Caki2 (cell line): ENCODE measurements at regions not wholly inside any gene's neighbourhood (a gene's known extent, or its start where the extent isn't known, plus 50 kb on each side); places are given as distances from the start of the nearest gene placed in this dataset.
"Not testable (repeated sequence)": the region's sequence is repeated elsewhere in the genome, so short reads cannot be mapped to it uniquely, and the experiment has no call there.

Experiments
- DNase-seq: peaks from one replicate; pipeline ENCODE4 v3.0.0-alpha.2; 2015; ENCODE audit warnings: low read depth
- in situ Hi-C: cut with HindIII; loops from 2 replicates; pipeline ENCODE4 v1.10.0; 2016; ENCODE audit warnings: low sequenced_read_pairs, low pct_unique_long_range_greater_than_20kb, mixed read lengths

DNA sequence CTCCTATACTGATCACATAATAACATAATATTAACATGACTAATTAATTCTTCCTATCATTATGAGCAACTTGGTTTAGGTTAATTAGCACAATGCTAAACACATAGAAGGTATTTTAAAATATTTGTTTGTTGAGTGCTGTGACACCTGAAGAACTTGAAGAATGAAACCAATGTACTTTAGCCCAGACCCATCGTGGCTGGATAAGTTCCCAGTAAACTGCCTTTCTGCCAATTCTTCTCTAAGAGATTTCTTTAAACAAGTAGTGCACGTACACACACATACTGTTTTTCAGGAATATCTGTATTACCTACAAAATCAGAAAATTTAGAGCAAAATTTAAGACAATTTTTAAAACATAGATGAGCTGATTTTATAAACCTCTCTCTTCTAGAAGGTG is 207.4 kb upstream of the SSTR1 start:
- DNase-seq: no peak
- in situ Hi-C loops: no loop called here

DNA sequence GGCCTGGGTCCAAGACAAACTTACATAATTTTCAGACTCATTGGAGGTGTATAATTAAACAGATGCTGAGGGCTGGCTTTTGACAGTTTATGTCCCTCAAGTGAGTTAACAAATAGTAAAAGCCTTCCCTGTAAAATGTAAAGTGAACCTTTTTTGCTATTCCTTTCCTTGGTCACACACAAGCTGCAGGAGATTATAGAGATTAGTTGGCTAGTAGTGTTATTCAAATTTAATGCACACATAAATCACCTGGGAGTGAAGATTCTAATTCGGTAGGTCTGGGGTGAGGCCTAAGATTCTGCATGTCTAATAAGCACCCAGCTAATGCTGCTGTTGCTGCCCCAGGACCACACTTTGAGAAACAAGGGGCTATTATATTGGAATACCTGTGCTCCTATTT is 206.2 kb upstream of the SSTR1 start:
- in situ Hi-C loops: no loop called here
- no peak for DNase-seq

DNA sequence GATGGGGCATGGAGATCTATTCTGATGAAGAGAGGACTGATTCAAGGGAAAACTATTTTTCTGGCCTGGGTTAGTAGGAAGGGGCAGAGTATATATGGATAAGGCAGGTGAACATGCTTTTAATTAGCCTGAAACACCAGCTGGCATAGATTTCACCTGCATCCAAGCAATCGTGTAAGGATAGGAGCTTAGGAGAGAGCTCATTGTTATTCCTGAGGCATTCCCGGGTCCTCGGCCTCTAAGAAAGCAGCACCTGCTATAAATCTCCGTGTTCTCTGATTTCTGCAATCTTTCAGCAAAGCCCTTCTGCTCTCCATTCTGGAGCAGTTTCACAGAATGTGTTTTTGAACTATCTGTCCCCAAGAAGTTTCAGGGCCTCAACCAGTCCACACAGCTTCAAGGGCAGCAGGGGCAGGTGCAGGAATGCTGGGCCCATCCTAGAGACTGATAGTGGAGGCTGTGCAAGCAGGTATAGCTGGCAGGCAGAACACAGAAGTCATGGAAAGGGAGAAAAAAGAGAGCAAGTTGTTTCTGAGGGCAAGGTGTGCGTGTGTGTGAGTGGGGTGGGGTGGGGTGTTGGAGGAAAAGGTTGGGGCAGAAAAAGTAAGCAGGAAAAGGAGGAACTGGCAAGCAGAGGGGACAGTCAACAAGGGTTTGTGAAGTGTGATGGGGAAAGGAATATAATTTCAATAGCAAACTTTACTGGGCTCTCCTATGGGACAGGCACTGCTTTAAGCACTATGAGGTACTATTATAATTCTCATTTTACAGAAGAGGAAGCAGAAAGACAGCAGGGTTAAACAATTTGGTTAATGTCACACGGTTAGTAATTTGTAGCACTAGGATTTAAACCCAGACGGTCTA is 203.7 kb upstream of the SSTR1 start:
- in situ Hi-C loops: no loop called here
- DNase-seq: no peak

DNA sequence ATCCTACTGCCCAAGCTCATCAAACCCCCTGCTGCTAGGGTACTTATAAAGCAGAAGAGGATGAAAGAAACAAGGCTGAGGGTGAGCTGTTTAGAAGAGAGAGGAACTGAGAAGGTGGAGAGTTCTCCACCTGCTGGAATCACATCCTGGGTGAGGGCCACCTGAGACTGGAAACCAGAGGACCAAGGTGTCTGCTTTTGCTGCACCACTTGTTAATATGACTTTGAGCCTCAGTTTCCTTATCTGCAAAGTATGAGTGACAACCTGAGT is 203.2 kb upstream of the SSTR1 start:
- in situ Hi-C loops: no loop called here
- DNase-seq: no peak

DNA sequence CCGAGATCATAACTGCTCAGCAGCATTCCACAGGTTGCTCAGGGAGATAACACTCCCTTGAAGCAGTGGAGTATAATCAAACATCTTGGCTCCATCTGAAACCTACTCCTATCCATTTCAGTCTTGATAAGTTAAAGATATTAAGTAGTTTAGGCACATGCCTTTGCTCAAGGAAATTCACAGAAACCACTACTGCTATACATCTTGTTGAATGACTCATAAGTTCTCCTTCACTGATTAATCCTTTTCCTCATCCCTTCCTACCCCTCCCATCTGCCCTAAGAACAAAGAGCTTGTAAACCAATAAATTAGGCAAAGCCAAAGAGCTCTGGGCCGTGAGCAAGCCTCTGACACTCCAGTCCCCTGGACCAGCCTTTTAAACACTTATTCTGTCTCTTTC is 196.5 kb upstream of the SSTR1 start:
- peak; percentile 36 for DNase-seq

DNA sequence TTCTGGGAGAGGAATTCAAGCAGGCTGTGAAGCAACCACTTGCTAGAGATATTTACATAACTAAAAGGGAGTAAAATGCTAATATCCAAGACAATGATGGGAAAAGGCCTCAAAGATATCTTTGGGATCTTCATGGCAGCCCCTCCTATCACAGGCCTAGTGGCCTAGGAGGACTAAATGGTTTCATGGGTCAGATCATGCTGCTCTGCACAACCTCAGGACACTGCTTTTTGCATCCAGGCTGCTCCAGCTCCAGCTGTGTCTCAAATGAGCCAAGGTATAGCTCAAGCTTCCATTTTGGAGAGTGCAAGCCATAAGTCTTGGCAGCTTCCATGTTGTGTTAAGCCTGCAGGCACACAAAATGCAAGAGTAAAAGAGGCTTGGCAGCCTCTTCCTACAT is 195.6 kb upstream of the SSTR1 start:
- in situ Hi-C loops: no loop called here
- DNase-seq: no peak

More for the DNA sequence above, 196.5 kb upstream of the SSTR1 start:
- in situ Hi-C loops: not testable (repeated sequence)

DNA sequence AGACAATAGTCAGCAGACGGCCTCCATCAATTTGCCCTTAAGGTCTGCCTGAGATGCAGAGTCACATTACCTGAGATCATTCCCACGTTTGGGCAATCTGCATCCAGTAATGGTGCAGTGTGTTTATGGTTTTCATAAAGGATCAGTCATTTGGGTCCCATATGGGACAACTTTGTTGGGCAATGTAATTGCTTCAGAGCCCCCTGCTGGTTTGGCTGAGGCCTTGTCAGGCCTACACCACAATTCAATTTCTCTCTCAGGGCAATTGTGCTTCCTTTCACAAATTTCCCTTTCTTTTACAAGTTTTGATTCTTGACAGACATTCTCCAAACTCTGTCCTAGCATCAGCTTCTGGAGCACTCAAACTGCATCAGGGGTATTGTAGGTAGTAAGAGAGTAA is 191.2 kb upstream of the SSTR1 start:
- DNase-seq: no peak

DNA sequence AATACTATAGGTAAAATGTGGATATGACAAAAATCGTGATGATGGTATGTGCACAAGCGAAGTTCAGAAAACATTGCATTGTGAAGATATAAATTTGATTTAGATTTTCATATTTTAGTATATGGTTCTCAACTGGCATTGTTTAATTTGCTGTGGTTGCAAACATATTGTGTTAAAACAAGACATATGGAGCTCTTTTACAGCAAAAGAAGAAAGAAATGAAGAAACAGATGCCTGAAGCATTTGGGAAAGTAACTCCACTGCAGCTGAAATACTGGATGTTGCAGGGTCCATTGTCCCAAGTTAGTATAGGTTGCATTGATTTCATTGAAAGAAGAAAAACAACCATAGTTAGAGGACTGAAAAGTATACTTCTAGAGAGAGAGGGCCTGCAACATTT is 185.8 kb upstream of the SSTR1 start:
- no peak for DNase-seq
- in situ Hi-C loops: no loop called here

More for the DNA sequence above, 191.2 kb upstream of the SSTR1 start:
- in situ Hi-C loops: no loop called here

DNA sequence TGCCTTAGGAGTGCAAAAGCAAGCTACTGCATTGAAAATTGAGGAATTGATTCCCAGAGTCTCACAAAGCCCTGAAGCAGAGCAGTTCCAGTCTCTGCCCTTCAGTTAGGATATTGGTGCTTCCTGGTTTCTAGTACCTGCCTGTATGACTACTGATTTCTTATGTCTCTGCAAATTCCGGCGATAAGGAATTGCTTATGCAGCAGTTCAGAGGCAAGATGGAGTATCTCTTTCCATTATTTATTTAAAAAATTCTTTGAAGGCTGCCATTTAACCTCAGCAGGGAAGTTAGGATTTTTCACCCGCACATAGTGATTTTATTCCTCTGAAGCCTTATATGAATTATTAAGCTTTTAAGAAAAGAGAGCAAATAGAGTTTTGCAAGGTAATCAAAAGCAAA is 184.9 kb upstream of the SSTR1 start:
- no peak for DNase-seq
- in situ Hi-C loops: no loop called here

DNA sequence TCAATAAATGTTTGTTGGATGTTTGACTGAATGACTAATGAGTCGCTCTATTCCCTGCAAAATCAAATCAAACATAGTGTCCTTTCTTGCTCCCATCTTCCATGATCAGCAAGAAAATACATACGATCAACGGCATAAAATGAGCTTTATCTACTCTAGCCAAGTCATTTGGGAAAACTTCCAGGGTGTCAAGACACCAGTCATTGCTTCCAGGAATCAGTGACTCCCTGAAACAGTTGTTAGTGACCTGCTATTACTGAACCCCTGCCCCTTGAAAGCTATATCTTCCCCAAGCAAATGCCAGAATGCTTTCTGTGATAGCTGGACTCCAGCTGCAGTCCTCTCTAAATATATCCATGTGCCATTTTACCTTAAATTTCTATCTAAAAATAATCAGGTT is 169.5 kb upstream of the SSTR1 start:
- in situ Hi-C loops: no loop called here
- no peak for DNase-seq

DNA sequence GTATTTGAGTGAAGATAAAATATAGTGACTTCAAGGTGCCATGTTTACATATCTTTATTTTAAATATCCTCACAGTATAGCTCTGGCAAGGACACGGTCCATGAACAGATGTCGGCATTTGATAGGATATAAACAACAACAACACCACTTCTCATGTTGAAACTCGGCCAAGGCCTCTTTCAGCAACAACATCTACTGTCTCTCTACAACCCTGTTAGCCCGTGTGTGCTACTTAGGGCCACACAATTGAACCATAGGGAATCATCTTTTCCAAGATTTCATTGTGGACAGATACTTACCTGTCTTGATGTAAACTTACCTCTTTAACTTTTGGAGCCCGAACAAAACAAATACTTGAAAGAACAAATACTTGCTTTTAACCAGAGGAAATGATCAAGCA is 168.7 kb upstream of the SSTR1 start:
- DNase-seq: no peak
- in situ Hi-C loops: no loop called here

DNA sequence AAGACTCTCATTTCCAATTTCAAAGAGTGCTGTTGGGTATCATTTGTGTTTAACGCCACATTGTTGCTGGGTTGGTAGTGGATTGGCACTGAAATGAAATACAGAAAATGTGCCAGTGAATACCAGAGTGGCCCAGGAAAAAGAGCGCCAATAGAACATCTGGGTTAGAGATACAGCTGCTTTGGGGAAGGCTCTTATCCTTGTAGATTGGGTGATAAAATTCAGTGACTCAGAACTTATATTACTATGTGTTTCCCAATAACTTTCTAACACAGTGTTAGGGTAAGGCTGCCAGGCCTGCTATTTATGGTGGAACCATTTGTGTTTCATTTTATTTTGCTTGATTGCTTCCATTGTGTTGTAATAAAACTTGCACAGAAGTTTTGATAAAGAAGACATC is 168.2 kb upstream of the SSTR1 start:
- no peak for DNase-seq
- in situ Hi-C loops: no loop called here

DNA sequence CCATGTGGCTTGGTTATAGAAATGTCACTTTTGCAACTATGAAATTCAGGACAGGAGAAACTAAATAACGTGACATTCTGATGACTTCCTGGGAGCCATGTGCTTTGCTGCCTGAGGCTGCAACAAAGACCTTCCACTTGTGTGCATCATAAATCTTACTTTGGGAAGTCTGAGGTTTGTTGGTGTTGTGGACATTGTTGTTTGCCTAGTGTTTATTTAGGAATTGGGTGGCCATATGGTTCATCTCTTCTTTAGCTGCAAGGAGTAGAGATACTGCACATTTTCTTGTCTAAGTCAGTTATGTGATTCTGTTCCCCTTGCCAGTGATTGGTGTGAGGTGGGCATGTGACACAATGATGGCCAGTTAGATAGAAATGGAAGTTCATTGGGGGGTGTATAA is 167.3 kb upstream of the SSTR1 start:
- in situ Hi-C loops: no loop called here
- no peak for DNase-seq

DNA sequence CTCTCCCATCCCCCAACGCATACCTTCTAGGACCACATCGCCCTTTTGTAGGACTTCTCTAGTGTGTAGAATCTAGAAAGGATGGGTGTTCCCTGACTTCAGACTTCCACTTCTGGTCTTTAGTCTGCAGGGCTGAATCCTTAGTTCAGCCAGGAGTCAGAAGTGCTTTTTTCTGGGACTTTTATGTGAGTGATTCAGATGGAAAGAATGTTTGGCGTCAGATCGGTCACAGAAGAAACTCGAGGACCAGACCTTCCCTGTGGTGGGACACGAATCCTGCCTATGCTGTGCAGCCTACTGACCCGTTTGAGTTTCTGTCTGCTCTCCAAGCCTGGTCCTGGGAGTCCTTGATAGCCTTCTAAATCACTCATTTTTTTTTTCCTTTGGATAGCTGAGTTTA is 165.4 kb upstream of the SSTR1 start:
- peak; percentile 69 for DNase-seq
- in situ Hi-C loops: no loop called here

DNA sequence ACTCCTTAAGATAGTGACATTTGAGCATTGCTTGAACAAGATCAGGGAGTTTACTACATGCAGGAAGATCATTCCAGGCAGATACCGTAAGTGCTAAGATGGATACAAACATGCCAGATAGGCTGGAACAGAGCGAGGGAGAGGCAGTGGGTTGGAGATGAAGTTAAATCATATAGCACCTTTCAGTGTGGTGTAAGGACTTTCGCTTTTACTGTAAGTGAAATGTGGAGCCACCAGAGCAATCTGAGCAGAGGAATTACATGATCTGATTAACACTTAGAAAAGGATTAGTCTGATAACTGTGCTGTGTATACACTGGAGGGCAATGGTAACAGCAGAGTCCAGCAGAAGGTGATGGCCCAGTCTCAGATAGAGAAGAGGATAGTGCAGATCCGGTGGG is 163.0 kb upstream of the SSTR1 start:
- in situ Hi-C loops: no loop called here

DNA sequence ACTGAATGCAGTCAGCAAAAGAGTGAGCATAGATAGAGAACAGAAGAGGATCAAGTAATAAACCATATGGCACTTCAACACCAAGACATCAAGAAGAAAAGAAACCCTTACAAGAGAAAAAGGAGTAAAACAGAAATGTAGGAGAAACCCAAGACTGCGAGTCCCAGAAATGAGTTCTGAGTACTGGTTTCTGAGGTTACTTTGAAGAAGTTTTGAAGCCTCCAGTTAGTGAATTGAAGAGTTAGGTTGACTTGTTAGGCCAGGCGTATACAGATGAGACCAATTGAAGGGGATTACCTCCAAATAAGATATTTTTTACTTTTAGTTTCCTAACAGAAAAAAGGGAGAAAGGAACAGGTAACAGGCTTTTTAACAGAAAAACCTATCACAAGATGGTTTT is 162.2 kb upstream of the SSTR1 start:
- in situ Hi-C loops: no loop called here
- DNase-seq: no peak

More for the DNA sequence above, 163.0 kb upstream of the SSTR1 start:
- no peak for DNase-seq

DNA sequence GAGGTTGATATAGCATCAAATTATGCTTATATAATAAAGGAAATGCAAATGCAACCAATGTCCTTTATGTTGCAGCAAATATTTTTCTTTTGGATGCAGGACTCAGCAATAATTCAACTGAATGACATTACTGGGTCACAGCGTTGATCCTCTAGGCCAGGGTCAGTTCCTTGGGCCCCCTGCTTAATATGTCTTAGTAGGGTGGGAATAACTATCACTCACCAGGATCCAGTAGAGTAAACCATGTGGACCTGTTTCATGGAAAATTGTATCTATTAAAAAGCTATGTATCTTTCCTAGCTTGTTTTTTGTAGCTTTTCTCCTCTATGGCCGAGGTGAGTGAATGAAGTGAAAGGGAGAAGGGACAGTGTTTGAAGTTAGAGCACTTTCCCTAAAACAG is 161.5 kb upstream of the SSTR1 start:
- DNase-seq: no peak
- in situ Hi-C loops: no loop called here

DNA sequence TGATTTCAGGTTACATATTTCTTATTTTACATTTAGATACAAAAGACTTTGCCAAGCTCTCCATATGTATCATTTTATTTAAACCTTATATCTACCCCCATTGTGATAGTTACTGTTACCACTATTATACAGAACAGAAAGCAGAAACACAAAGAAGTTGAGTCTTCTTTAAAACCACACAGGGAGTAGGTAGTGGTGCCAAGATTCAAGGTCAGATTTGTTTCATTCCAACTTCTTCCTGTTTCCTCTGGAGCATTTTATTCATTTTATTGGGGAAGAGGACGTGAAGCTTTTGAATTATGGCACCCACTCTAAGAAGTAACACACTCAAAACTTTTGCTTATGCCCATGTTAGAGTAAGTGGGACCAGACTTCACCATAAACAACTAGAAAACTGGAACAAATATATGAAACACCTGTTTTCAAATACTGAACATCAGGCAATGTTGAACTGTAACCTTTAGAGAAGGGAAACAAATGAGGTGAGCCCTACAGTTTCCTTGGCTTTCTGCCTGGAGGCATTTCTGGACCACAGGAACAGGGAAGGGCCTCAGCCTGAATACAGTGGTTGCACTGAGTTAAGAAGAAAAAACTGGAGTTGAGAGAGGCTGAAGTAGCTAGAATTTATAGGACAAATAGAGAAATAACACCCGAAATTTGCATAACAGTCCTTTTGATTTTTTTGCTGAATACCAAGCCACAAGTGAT is 160.4 kb upstream of the SSTR1 start:
- in situ Hi-C loops: no loop called here
- no peak for DNase-seq

DNA sequence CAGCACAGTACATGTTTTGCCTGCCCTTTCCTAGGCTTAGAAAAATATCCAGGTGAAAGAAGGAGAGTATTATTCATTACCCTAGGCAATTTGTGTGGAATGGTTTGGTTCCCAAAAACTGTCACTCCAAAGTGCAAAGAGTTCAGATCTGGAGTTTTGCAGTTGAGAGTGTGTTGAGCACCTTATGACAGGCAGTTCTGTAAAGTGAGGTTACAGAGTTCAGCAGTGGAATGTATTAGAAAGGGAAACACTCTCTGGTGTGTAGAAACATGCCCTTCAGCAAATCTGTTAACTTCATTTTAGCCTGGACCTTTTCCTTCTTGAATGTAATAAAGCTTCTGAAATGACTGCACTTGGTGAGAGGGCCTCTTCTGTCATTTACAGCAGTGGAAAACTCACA is 154.0 kb upstream of the SSTR1 start:
- in situ Hi-C loops: no loop called here
- DNase-seq: no peak

DNA sequence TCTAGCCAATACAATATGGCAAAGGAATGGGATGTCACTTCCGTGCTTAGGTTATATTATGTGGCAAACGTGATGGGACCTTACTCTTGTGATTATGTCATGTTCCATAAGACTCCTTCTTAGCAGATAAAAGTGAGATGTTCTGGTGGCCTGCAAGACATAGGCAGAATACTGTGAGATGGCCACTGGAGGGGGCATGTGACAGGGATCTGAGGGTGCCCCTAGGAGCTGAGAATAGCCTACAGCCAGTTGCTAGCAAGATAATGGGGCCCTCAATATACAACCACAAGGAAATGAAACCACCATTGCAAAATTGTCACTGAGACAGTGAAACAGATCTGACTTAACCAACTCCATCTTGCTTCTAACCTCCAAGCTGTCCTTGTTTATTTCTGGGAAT is 151.4 kb upstream of the SSTR1 start:
- DNase-seq: no peak
- in situ Hi-C loops: no loop called here
